ENCODE measurements at regions not wholly inside any gene's neighbourhood (a gene's known extent, or its start where the extent isn't known, plus 50 kb on each side); places are given as distances from the start of the nearest gene placed in this dataset.
A peak's percentile ranks its signal among the peaks of the same experiment; 100 is the strongest.

- TF ChIP-seq, protein P1, sequence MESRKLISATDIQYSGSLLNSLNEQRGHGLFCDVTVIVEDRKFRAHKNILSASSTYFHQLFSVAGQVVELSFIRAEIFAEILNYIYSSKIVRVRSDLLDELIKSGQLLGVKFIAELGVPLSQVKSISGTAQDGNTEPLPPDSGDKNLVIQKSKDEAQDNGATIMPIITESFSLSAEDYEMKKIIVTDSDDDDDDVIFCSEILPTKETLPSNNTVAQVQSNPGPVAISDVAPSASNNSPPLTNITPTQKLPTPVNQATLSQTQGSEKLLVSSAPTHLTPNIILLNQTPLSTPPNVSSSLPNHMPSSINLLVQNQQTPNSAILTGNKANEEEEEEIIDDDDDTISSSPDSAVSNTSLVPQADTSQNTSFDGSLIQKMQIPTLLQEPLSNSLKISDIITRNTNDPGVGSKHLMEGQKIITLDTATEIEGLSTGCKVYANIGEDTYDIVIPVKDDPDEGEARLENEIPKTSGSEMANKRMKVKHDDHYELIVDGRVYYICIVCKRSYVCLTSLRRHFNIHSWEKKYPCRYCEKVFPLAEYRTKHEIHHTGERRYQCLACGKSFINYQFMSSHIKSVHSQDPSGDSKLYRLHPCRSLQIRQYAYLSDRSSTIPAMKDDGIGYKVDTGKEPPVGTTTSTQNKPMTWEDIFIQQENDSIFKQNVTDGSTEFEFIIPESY (IDR thresholded peaks at IDR 0.05; ENCODE audit: borderline replicate concordance, low read depth): no peak
- TF ChIP-seq NFIC (IDR thresholded peaks at IDR 0.05; ENCODE audit: borderline replicate concordance) (no peak), FOSL2 (IDR thresholded peaks at IDR 0.05; ENCODE audit: borderline replicate concordance, low read depth) (no peak), GATA2 (CRISPR knock-in tag; IDR thresholded peaks at IDR 0.05) (no peak), USF2 (IDR thresholded peaks at IDR 0.05; ENCODE audit: borderline replicate concordance, low read depth, low read length) (no peak), POLR2AphosphoS5 (IDR thresholded peaks at IDR 0.05; ENCODE audit: low read depth, low read length) (no peak), MXI1 (IDR thresholded peaks at IDR 0.05; ENCODE audit: low read depth, low read length) (no peak), FOXJ3 (CRISPR knock-in tag; IDR thresholded peaks at IDR 0.05) (no peak), YY1 (IDR thresholded peaks at IDR 0.05; ENCODE audit: low read depth) (no peak), GABPA (IDR thresholded peaks at IDR 0.05; ENCODE audit: low read depth) (no peak), CHD2 (IDR thresholded peaks at IDR 0.05; ENCODE audit: low read length, partially characterized antibody) (no peak), EZH2phosphoT487 (IDR thresholded peaks at IDR 0.05; ENCODE audit: borderline replicate concordance, low read depth) (no peak)
- TF ChIP-seq, protein P2, sequence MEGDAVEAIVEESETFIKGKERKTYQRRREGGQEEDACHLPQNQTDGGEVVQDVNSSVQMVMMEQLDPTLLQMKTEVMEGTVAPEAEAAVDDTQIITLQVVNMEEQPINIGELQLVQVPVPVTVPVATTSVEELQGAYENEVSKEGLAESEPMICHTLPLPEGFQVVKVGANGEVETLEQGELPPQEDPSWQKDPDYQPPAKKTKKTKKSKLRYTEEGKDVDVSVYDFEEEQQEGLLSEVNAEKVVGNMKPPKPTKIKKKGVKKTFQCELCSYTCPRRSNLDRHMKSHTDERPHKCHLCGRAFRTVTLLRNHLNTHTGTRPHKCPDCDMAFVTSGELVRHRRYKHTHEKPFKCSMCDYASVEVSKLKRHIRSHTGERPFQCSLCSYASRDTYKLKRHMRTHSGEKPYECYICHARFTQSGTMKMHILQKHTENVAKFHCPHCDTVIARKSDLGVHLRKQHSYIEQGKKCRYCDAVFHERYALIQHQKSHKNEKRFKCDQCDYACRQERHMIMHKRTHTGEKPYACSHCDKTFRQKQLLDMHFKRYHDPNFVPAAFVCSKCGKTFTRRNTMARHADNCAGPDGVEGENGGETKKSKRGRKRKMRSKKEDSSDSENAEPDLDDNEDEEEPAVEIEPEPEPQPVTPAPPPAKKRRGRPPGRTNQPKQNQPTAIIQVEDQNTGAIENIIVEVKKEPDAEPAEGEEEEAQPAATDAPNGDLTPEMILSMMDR (IDR thresholded peaks at IDR 0.05): no peak
Observed at GRCh38 chr4:24734511-24734910, 60.9 kb upstream of the SOD3 start (continued).

DNA sequence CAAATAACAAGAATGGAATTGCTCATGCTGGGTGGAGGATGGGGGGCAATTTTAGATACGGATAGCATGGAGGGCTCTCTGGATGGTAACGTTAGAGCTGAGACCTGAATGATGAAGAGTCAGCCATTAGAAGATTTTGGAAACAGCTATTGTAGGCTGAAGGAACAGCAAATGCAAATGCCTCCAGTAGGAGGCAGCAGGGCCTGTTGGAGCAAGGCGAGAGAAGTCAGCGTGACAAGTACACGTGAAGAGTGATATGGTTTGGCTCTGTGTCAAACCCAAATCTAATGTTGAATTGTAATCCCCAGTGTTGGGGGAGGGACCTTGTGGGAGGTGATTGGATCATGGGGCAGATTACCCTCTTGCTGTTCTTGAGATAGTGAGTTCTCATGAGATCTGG lies 59.3 kb upstream of the SOD3 start:
- Histone ChIP-seq H3K4me2 (no peak overlapping the region), H2AFZ (ENCODE audit: low read depth) (no peak overlapping the region), H3K27ac (ENCODE audit: low read depth in 2 of 2, low read length in 1 of 2) (no peak overlapping the region), H3K9me2 (no peaks in the 10 kb centered on the region), H3K36me3 (replicated peaks in 1 of 2; ENCODE audit: control insufficient read depth in 1 of 2, insufficient read depth in 2 of 2, low read length in 1 of 2) (no peaks in the 10 kb centered on the region), H3K4me3 (ENCODE audit: low read depth in 2 of 2, low read length in 1 of 2) (no peak overlapping the region), H3F3A (replicated peaks; ENCODE audit: insufficient read depth) (no peaks in the 10 kb centered on the region), H3K27me3 (ENCODE audit: insufficient read depth) (no peaks in the 10 kb centered on the region), H4K20me1 (ENCODE audit: insufficient read depth) (no peaks in the 10 kb centered on the region), H3K79me2 (ENCODE audit: insufficient read depth) (no peaks in the 10 kb centered on the region), H3K4me1 (ENCODE audit: control insufficient read depth in 1 of 2, insufficient read depth in 2 of 2, low read depth in 1 of 2, low read length in 1 of 2) (no peaks in the 10 kb centered on the region), H3K9ac (no peak overlapping the region), H3K9me3 (no peaks in the 10 kb centered on the region)
- TF ChIP-seq SMC3 (IDR thresholded peaks at IDR 0.05; ENCODE audit: low read depth, low read length) (peak; percentile 31; the same call in 1 of the 2 replicates), RAD21 (IDR thresholded peaks at IDR 0.05; ENCODE audit: low read length) (peak; percentile 47), GATA2 (CRISPR knock-in tag; IDR thresholded peaks at IDR 0.05) (no peak), JUND (IDR thresholded peaks at IDR 0.05) (no peak), RXRA (IDR thresholded peaks at IDR 0.05; ENCODE audit: borderline replicate concordance, low read depth) (no peak), MEF2A (IDR thresholded peaks at IDR 0.05; ENCODE audit: borderline replicate concordance, low read depth) (no peak)
- TF ChIP-seq, protein P2 (IDR thresholded peaks at IDR 0.05): peak; percentile 51
- TF ChIP-seq, protein P3, sequence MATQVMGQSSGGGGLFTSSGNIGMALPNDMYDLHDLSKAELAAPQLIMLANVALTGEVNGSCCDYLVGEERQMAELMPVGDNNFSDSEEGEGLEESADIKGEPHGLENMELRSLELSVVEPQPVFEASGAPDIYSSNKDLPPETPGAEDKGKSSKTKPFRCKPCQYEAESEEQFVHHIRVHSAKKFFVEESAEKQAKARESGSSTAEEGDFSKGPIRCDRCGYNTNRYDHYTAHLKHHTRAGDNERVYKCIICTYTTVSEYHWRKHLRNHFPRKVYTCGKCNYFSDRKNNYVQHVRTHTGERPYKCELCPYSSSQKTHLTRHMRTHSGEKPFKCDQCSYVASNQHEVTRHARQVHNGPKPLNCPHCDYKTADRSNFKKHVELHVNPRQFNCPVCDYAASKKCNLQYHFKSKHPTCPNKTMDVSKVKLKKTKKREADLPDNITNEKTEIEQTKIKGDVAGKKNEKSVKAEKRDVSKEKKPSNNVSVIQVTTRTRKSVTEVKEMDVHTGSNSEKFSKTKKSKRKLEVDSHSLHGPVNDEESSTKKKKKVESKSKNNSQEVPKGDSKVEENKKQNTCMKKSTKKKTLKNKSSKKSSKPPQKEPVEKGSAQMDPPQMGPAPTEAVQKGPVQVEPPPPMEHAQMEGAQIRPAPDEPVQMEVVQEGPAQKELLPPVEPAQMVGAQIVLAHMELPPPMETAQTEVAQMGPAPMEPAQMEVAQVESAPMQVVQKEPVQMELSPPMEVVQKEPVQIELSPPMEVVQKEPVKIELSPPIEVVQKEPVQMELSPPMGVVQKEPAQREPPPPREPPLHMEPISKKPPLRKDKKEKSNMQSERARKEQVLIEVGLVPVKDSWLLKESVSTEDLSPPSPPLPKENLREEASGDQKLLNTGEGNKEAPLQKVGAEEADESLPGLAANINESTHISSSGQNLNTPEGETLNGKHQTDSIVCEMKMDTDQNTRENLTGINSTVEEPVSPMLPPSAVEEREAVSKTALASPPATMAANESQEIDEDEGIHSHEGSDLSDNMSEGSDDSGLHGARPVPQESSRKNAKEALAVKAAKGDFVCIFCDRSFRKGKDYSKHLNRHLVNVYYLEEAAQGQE (IDR thresholded peaks at IDR 0.05; ENCODE audit: low read depth, low read length): no peak
- CTCF ChIA-PET: interaction anchor here (0.6 kb wide), 1 partner anchor 87 kb away, joined by 3 read pairs; no protein-coding TSS in a partner anchor
- no peak for DNase-seq
- POLR2A ChIA-PET: no interaction called here
- WGBS (ENCODE audit: low lambda C conversion rate): 28% methylated on average over 5 of the region's 5 CpGs

All from SK-N-SH (cell line).